ENCODE measurements at regions not wholly inside any gene's neighbourhood (a gene's known extent, or its start where the extent isn't known, plus 50 kb on each side); places are given as distances from the start of the nearest gene placed in this dataset.

DNA sequence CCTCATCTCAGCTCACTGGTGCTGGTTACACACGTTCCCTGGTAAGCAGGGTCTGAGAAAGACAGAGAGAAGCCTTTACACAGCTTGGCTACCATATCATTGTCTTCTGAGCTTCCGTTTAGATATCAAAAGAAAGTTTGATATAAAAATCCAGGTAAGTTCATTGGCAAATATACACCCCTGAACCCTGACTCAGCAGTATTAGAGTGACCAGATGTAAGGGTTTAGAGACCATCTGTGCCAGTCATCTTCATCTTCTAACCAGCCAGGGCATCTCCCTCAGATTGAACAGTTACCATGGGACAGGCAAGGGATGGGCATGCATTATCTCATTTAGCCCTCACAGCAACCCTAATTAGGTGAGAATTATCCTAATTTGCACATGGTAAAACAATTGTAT lies 232.1 kb downstream of the MED10 start:
- Histone ChIP-seq H3K9ac (ENCODE audit: low read depth, low read length) (no peak overlapping the region), H3K27me3 (ENCODE audit: control insufficient read depth, insufficient read depth, low read length) (no peaks in the 10 kb centered on the region)

DNA sequence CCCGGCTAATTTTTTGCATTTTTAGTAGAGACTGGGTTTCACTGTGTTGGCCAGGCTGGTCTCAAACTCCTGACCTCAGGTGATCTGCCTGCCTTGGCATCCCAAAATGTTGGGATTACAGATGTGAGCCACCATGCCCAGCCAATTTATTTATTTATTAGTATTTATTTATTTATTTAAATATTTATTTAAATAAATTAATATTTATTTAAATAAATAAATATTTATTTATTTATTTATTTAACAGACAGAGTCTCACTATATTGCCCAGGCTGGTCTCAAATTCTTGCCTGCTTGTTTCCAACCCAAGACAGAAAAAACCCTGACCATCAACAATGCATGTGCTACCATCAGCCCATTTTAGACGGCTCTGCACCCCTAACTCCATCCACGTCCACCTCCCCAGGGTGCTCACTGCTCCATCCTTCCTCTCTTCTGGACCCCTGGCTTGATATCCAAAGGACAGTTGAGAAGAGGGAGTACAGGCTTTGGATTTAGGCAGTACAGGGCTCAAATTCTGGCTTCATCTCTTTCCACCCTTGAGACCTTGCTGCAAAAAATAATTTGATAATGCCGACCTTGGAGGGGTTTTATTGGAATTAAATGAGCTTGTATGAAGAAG lies 232.6 kb downstream of the MED10 start:
- Histone ChIP-seq H3K36me3 (ENCODE audit: insufficient read depth, low read length) (no peaks in the 10 kb centered on the region), H3K4me1 (ENCODE audit: control insufficient read depth, insufficient read depth, low read length) (no peaks in the 10 kb centered on the region), H3K9ac (ENCODE audit: low read depth, low read length) (no peak overlapping the region), H3K9me3 (replicated peaks; ENCODE audit: low read length) (no peaks in the 10 kb centered on the region), H3K4me2 (ENCODE audit: low read length) (no peak overlapping the region), H3K4me3 (ENCODE audit: low read length) (no peak overlapping the region), H3K27me3 (ENCODE audit: control insufficient read depth, insufficient read depth, low read length) (no peaks in the 10 kb centered on the region)

More for the DNA sequence above, 232.1 kb downstream of the MED10 start:
- no peaks in the 10 kb centered on the region for H3K4me1 ChIP-seq (ENCODE audit: control insufficient read depth, insufficient read depth, low read length)
- no peak overlapping the region for H3K4me2 ChIP-seq (ENCODE audit: low read length)
- no peaks in the 10 kb centered on the region for H3K36me3 ChIP-seq (ENCODE audit: insufficient read depth, low read length)
- H3K4me3 ChIP-seq (ENCODE audit: low read length) = no peak overlapping the region
- H3K9me3 ChIP-seq (replicated peaks; ENCODE audit: low read length) = no peaks in the 10 kb centered on the region

DNA sequence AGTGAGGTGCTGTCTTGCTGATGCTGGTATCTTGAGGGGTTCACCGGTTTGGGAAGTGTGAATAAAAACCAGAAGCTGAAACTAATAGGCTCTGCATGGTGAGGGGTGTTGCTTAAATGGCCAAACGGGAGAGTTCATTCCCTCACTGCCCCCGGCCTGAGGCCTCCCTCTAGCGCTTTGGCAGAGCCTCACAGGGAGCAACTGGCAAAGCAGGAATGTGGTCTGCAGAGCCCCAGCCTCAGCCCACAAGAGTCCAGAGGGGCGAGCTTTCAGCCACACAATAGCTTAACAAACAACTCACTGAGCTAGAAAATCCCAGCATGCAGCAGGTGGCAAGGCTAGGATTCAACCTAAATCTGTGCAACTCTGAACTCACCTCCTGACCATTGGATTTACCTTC lies 234.8 kb downstream of the MED10 start:
- Histone ChIP-seq H3K36me3 (ENCODE audit: insufficient read depth, low read length) (no peaks in the 10 kb centered on the region), H3K4me3 (ENCODE audit: low read length) (no peak overlapping the region), H3K4me1 (ENCODE audit: control insufficient read depth, insufficient read depth, low read length) (no peaks in the 10 kb centered on the region), H3K27me3 (ENCODE audit: control insufficient read depth, insufficient read depth, low read length) (no peaks in the 10 kb centered on the region), H3K9ac (ENCODE audit: low read depth, low read length) (no peak overlapping the region), H3K9me3 (replicated peaks; ENCODE audit: low read length) (no peaks in the 10 kb centered on the region), H3K4me2 (ENCODE audit: low read length) (no peak overlapping the region)

DNA sequence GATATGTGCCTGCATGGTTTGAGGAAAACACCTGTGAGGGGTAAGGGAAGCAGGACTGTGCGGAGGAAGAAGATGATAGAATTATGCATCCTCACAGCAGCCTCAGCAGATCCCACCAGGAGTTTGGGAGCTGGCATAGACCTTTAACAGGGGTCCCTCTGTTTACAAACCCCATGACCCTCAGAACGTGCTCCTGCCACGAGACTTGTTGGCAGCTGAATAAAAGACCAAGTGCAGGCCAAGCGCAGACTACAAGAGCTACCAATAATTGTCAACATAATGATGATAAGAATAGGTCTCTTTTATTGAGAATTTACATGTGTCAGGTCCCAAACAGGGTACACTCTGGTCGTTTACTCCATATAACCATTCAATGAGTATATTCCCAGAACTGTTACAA lies 236.0 kb downstream of the MED10 start:
- Histone ChIP-seq H3K27me3 (ENCODE audit: control insufficient read depth, insufficient read depth, low read length) (no peaks in the 10 kb centered on the region), H3K9me3 (replicated peaks; ENCODE audit: low read length) (no peaks in the 10 kb centered on the region), H3K36me3 (ENCODE audit: insufficient read depth, low read length) (no peaks in the 10 kb centered on the region), H3K4me3 (ENCODE audit: low read length) (no peak overlapping the region), H3K4me1 (ENCODE audit: control insufficient read depth, insufficient read depth, low read length) (no peaks in the 10 kb centered on the region), H3K4me2 (ENCODE audit: low read length) (no peak overlapping the region), H3K9ac (ENCODE audit: low read depth, low read length) (no peak overlapping the region)

DNA sequence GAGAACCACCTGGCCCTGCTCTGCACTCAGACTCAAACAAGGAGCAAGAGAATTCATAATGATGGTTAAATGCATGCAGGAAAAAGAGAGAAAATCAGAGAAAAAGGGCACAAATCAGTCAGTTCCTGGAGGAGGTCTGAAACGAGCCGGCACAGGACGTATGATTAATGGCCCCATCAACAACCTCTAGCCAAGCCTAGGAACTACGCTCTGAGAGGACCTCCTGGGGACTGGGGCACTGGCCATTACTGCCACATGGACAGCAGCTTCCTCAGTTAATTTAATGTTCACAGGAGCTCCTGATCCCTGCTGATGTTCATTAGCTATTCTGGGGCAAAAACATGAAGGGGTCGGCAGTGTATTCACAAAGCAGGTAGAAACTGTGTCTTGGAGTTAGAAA lies 238.1 kb downstream of the MED10 start:
- no peaks in the 10 kb centered on the region for H3K27me3 ChIP-seq (ENCODE audit: control insufficient read depth, insufficient read depth, low read length)
- H3K36me3 ChIP-seq (ENCODE audit: insufficient read depth, low read length) = no peaks in the 10 kb centered on the region
- no peaks in the 10 kb centered on the region for H3K4me1 ChIP-seq (ENCODE audit: control insufficient read depth, insufficient read depth, low read length)
- H3K4me3 ChIP-seq (ENCODE audit: low read length) = no peak overlapping the region
- no peak overlapping the region for H3K9ac ChIP-seq (ENCODE audit: low read depth, low read length)
- no peaks in the 10 kb centered on the region for H3K9me3 ChIP-seq (replicated peaks; ENCODE audit: low read length)
- H3K4me2 ChIP-seq (ENCODE audit: low read length) = no peak overlapping the region

DNA sequence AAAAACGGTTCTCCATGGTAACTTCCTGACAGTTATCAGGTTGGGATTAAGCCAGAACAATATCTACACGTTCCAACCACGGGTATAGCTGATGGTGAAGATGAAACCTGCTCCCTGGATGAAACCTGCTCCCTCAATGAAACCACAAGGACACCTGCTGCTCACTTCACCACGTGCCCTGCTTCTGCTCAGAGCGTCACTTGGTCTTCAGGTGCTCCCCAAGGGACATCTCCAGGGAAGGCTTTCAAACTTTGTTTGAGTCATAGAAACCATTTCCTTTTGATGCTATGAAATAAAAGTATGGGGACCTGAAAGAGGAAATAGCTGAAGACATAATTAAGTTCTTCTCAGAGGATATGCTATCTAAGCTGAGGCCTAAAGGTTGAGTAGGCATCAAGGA lies 242.4 kb downstream of the MED10 start:
- H3K4me3 ChIP-seq (ENCODE audit: low read length) = no peak overlapping the region
- H3K27me3 ChIP-seq (ENCODE audit: control insufficient read depth, insufficient read depth, low read length) = no peaks in the 10 kb centered on the region
- H3K9me3 ChIP-seq (replicated peaks; ENCODE audit: low read length) = no peaks in the 10 kb centered on the region
- H3K4me2 ChIP-seq (ENCODE audit: low read length) = no peak overlapping the region
- H3K36me3 ChIP-seq (ENCODE audit: insufficient read depth, low read length) = no peaks in the 10 kb centered on the region
- no peaks in the 10 kb centered on the region for H3K4me1 ChIP-seq (ENCODE audit: control insufficient read depth, insufficient read depth, low read length)
- H3K9ac ChIP-seq (ENCODE audit: low read depth, low read length) = no peak overlapping the region

DNA sequence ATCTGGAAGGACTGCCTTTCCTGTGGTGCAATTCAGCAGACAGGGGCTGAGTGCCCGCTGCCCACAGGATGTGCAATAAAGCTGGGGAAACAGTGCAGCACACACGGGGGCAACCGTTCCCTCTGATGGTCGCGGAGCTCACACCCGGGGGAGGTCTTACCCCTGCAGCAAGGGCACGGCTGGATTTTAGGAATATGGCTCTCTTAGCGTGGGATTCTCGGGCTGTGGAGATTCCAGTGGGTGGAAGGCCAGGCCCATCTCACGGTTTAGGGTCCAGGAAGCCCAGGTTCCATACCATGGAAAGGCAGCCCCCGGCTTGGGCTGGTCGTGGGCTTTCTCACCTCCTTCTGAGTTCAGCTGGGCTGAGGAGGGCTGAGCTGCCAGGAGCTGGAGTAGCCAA lies 244.1 kb downstream of the MED10 start:
- Histone ChIP-seq H3K27me3 (ENCODE audit: control insufficient read depth, insufficient read depth, low read length) (no peaks in the 10 kb centered on the region), H3K4me1 (ENCODE audit: control insufficient read depth, insufficient read depth, low read length) (no peaks in the 10 kb centered on the region), H3K4me3 (ENCODE audit: low read length) (no peak overlapping the region), H3K9me3 (replicated peaks; ENCODE audit: low read length) (no peaks in the 10 kb centered on the region), H3K9ac (ENCODE audit: low read depth, low read length) (no peak overlapping the region), H3K36me3 (ENCODE audit: insufficient read depth, low read length) (no peaks in the 10 kb centered on the region), H3K4me2 (ENCODE audit: low read length) (no peak overlapping the region)

DNA sequence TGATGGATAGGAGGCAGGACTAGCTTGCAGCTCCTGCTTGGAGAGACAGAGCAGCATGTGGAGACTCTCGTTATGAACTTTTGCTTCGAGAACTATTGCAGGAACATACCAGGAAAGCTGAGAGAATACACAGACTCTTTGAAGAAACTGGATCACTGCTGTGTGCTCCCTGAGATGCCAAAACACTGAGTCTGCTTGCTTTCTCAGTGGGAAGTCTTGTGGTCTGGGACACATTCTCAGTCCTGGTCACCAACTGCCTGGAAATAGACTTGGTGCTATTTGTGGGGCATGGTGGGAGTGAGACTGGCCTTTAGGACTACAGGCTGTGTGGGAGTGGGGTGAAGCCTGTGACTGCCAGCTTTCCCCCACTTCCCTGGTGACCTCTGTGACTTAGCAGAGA lies 252.6 kb downstream of the MED10 start:
- no peak overlapping the region for H3K9ac ChIP-seq (ENCODE audit: low read depth, low read length)
- H3K4me1 ChIP-seq (ENCODE audit: control insufficient read depth, insufficient read depth, low read length) = no peaks in the 10 kb centered on the region
- H3K27me3 ChIP-seq (ENCODE audit: control insufficient read depth, insufficient read depth, low read length) = no peaks in the 10 kb centered on the region
- no peaks in the 10 kb centered on the region for H3K9me3 ChIP-seq (replicated peaks; ENCODE audit: low read length)
- H3K36me3 ChIP-seq (ENCODE audit: insufficient read depth, low read length) = no peaks in the 10 kb centered on the region
- no peak overlapping the region for H3K4me2 ChIP-seq (ENCODE audit: low read length)
- H3K4me3 ChIP-seq (ENCODE audit: low read length) = no peak overlapping the region

DNA sequence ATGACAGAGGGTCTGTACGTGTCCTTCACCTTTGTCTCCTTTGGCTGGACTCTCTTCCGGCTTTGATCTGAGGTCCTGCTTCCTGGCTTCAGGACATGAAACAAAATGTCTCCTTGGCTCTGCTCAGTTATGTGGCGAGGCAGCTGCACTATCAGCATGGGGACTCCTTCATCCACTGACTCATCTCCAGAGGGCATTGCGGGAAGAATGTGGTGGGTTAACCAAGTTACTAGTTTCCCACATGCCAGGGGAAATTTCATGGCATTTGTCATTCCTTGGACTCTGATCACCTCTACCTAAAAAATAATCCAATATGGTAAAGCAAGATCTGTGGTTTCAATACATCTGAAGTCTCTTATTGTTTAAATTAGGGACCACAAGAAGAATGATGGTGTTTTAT lies 259.7 kb downstream of the MED10 start:
- Histone ChIP-seq H3K9ac (ENCODE audit: low read depth, low read length) (no peak overlapping the region), H3K4me3 (ENCODE audit: low read length) (no peak overlapping the region), H3K9me3 (replicated peaks; ENCODE audit: low read length) (no peaks in the 10 kb centered on the region), H3K4me2 (ENCODE audit: low read length) (no peak overlapping the region), H3K4me1 (ENCODE audit: control insufficient read depth, insufficient read depth, low read length) (no peaks in the 10 kb centered on the region), H3K27me3 (ENCODE audit: control insufficient read depth, insufficient read depth, low read length) (no peaks in the 10 kb centered on the region), H3K36me3 (ENCODE audit: insufficient read depth, low read length) (no peaks in the 10 kb centered on the region)

DNA sequence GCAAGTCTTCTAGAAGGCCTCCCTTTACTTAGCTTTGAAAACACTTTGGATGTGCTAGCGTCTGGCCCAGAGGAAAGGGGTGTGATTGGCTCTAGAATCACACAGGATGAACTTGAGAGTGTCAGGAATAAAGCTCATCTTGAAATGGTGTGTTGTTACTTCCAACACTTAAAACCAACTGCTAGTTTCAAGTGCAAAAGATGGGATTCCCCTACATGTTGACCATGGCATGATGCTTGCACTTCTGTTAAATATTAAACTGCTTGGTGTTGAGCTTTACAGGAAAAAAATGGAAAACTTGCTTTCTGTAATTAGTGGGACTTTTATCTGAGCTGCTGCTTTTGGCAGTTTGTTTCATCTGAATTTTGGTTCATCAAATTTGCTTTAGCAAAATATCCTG lies 261.1 kb downstream of the MED10 start:
- Histone ChIP-seq H3K9ac (ENCODE audit: low read depth, low read length) (no peak overlapping the region), H3K9me3 (replicated peaks; ENCODE audit: low read length) (no peaks in the 10 kb centered on the region), H3K4me1 (ENCODE audit: control insufficient read depth, insufficient read depth, low read length) (no peaks in the 10 kb centered on the region), H3K4me3 (ENCODE audit: low read length) (no peak overlapping the region), H3K4me2 (ENCODE audit: low read length) (no peak overlapping the region), H3K27me3 (ENCODE audit: control insufficient read depth, insufficient read depth, low read length) (no peaks in the 10 kb centered on the region), H3K36me3 (ENCODE audit: insufficient read depth, low read length) (no peaks in the 10 kb centered on the region)

DNA sequence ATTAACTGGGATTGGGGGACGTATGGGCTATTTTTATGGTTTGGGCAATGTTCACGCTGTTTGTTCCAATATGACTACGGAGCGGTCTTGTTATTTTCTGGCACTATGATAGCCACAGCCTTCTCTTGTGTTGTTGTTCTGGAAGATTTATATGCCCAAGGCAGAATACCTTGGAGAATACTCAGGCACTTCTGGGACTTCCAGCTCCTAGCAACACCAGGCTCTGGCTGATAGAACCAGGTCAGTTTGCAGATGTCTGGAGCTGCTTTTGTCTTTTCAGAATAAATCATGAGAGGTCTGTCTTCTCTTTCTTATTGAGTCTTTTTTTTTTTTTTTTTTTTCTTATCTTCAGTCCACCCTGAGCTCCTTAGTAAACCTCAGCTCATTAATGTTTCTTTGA lies 262.5 kb downstream of the MED10 start:
- Histone ChIP-seq H3K4me1 (ENCODE audit: control insufficient read depth, insufficient read depth, low read length) (no peaks in the 10 kb centered on the region), H3K4me2 (ENCODE audit: low read length) (no peak overlapping the region), H3K9me3 (replicated peaks; ENCODE audit: low read length) (no peaks in the 10 kb centered on the region), H3K9ac (ENCODE audit: low read depth, low read length) (no peak overlapping the region), H3K27me3 (ENCODE audit: control insufficient read depth, insufficient read depth, low read length) (no peaks in the 10 kb centered on the region), H3K36me3 (ENCODE audit: insufficient read depth, low read length) (no peaks in the 10 kb centered on the region), H3K4me3 (ENCODE audit: low read length) (no peak overlapping the region)

DNA sequence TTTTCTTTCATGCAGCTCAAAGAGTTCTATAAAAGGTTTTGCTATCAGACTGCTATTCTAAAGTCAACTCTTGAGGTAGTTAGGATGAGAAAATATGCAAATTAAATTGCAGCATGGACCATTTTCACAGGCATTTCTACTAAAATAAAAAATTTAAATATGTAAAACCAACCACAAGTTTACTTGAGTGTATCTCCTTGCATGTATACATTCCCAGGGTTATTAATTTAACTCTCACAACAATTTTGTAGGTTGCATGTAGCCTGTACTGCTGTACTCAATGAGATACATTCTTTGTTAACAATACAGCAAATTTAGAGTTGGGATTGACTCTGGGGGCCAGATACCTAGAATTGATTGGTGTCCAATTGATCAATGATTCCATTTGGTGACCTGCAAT lies 265.8 kb downstream of the MED10 start:
- H3K4me3 ChIP-seq (ENCODE audit: low read length) = no peak overlapping the region
- H3K4me2 ChIP-seq (ENCODE audit: low read length) = no peak overlapping the region
- H3K9me3 ChIP-seq (replicated peaks; ENCODE audit: low read length) = no peaks in the 10 kb centered on the region
- H3K4me1 ChIP-seq (ENCODE audit: control insufficient read depth, insufficient read depth, low read length) = no peaks in the 10 kb centered on the region
- H3K9ac ChIP-seq (ENCODE audit: low read depth, low read length) = no peak overlapping the region
- no peaks in the 10 kb centered on the region for H3K27me3 ChIP-seq (ENCODE audit: control insufficient read depth, insufficient read depth, low read length)
- H3K36me3 ChIP-seq (ENCODE audit: insufficient read depth, low read length) = no peaks in the 10 kb centered on the region
